GM12872 (cell line): ENCODE measurements at regions not wholly inside any gene's neighbourhood (a gene's known extent, or its start where the extent isn't known, plus 50 kb on each side); places are given as distances from the start of the nearest gene placed in this dataset.

Experiments
- TF ChIP-seq, protein P1 (sequence below): IDR thresholded peaks from 3 replicates; pipeline ENCODE4 v1.5.1; 2011; ENCODE audit warnings: low read depth, mild to moderate bottlenecking, low read length, moderate library complexity; ENCODE audit not compliant: insufficient read depth

DNA sequence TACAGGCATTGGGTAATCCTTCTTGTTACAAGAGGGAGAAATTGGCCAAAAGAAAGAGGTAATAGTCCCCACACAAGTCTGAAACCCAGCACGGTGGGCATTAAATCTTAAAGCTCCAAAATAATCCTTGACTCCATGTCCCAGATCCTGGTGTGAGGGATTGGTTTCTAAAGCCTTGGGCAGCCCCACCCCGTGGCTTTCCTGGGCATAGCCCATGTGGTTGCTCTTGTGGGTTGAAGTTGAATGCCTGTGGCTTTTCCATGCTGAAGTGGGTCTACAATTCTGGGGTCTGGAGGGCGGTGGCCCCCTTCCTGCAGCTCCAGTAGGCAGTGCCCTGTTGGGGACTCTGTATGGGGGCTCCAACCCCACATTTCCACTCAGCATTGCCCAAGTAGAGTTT is 91.8 kb upstream of the LARP1 start:
- TF ChIP-seq, protein P1, sequence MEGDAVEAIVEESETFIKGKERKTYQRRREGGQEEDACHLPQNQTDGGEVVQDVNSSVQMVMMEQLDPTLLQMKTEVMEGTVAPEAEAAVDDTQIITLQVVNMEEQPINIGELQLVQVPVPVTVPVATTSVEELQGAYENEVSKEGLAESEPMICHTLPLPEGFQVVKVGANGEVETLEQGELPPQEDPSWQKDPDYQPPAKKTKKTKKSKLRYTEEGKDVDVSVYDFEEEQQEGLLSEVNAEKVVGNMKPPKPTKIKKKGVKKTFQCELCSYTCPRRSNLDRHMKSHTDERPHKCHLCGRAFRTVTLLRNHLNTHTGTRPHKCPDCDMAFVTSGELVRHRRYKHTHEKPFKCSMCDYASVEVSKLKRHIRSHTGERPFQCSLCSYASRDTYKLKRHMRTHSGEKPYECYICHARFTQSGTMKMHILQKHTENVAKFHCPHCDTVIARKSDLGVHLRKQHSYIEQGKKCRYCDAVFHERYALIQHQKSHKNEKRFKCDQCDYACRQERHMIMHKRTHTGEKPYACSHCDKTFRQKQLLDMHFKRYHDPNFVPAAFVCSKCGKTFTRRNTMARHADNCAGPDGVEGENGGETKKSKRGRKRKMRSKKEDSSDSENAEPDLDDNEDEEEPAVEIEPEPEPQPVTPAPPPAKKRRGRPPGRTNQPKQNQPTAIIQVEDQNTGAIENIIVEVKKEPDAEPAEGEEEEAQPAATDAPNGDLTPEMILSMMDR = no peak

DNA sequence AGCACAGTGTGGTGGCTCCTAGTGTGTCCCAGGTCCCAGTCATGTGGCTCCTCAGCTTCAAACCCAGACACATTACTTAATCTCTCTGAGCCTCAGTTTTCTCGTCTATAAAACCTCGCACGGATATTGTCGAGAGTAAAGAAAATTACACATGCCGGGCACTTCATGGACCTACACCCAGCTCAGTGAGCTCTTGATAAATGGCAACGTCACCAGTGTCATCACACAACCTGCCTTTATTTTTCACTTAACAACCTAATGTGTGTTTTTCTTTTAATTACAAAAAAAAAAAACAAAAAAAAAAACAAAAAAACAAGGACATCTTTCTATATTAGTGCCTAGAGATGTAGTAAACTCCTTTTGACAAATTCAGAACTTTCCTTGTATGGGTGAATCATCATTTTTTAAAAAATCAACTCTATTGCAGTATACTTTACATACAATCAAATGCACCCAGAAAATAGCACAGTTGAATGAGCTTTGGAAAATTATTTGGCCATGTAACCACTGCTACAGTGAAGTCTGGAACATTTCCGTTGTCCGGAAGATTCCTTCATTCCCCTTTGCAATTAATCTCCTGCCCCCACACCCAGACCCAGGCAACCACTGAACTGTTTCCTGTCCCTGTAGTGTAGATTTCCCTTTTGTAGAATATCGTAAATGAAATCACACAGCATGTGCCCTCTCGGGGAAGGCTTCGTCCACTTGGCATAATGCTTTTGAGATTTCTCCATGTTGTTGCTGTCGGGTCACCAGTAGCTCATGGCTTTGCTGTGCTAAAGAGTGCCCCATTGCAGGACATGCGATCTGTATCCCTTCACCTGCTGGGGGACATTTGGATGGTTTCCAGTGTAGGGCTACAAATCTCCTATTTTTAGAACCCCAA is 100.4 kb upstream of the LARP1 start:
- TF ChIP-seq, protein P1 = no peak

DNA sequence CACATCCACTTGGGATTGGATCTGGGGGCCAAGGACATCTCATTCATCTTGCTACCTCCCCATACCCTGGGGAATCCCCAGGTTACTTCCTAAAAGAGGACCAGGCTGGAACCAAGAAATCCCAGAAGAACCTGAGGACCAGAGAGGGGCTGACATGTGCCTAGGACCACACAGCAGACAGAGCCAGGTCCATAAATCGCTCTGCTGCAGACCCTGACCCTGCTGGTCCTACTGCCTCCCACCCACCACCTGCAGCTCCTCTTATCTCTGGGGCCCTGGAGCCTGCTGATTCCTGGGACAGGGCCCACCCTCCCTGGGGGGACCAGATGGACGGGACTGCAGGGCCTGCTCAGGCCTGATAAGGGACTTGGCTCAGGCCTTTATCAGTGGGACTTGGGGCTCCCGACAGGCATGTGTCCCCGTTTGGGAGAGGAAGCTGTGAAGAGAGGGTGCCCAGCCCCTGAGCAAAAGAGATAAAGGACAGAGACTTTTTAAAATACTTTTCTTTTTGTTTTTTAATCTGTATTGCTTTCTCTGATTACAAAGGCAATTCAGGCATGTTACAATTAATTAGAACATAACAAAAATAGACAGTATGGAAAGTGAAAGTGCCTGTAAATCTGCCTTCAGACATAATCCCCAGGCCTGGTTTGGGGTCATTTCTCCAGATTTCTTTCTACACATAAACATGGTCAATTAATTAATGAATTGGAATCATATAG is 101.3 kb upstream of the LARP1 start:
- TF ChIP-seq, protein P1 = no peak

DNA sequence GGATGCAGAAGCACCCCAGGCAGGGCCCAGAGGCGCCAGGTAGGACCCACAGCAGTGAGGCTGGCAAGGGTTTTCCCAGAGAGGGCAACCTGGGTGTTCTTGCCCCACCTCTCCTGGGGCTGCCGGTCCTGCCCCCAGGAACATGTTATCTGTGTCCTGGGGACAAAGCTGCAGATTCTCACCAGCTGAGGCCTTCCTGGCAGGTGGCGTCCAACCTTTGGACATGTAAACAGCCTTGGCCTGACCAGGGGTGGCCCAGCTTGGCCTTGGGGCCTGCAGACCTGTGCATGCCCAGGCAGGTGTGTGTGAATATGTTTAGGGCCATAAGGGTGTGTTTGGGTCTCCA is 101.8 kb upstream of the LARP1 start:
- TF ChIP-seq, protein P1 = no peak

DNA sequence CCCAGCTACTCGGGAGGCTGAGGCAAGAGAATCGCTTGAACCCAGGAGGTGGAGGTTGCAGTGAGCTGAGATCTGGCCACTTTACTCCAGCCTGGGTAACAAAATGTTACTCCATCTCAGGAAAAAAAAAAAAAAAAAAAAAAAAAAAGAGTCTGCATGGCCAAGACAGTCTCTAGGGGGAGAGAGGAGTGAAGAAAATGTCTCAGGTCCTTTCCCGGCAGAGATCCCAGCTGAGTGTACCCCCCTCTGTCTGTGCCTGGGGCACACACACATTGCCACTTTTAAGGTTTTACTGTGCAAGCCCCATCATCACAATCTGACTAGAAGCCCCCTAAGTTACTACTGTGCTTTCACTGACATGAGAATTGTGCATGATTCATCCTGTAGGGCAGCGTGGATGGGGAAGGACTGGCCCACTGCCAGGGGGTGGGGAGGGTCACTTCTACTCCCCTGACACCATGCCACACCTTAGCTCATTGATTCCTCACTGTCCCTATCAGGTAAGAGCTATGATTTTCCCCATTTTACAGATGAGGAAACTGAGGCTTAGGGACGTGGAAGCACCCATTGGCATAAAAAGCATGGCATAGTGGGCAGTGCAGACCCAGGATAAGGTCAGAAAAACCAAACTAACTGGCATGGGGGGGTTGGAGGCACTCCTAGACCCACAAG is 102.3 kb upstream of the LARP1 start:
- TF ChIP-seq, protein P1 = no peak; the same call in 2 of the 3 replicates

DNA sequence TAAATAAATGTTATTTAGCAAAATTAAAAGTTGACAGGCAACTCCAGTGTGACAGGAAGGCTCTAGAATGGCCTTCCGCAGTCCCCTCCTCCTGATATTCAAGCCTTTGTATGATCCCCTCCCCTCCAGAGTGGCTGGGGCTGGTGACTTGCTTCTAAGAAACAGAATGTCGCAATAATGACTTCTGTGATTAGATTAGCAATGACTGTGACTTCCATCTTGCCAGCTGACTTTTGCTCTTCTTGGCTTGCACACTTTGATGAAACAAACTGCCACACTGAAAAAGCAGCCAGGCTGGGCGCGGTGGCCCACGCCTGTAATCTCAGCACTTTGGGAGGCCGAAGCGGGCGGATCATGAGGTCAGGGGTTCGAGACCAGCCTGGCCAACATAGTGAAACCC is 106.5 kb upstream of the LARP1 start:
- TF ChIP-seq, protein P1 = no peak

DNA sequence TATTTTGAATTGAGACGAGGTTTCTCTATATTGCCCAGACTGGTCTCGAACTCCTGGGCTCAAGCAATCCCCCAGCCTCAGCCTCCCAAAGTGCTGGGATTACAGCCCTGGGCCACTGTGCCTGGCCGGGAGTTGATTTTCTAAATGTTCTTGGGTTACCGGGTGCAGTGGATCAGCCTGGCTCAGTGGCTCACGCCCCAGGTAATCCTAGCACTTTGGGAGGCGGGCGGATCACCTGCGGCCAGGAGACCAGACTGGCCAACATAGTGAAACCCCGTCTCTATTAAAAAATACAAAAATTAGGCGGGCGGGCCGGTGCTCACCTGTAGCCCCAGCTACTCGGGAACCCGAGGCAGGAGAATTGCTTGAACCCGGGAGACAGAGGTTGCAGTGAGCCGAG is 106.9 kb upstream of the LARP1 start:
- TF ChIP-seq, protein P1 = no peak
